ENCODE measurements at regions not wholly inside any gene's neighbourhood (a gene's known extent, or its start where the extent isn't known, plus 50 kb on each side); places are given as distances from the start of the nearest gene placed in this dataset.

DNA sequence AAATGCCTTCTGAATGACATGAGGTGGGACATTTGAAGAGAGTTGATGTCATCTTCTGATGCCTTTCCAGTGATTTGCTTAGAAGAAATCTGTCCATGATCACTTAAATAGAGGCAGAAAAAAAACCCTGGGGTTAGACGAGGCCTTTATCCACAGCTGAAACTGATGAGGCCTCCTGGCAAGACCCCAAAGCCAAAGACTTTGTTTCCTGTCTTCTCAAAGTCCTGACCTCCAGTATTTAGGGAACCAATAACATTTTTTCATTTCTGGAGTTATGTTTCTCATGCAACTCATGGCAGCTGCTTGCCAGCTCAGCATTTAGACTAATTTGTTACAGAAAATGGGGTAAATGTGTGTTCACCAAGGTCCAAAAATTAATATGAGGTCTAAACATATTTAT is 248.0 kb upstream of the PRDM1 start:
- no peak for DNase-seq

DNA sequence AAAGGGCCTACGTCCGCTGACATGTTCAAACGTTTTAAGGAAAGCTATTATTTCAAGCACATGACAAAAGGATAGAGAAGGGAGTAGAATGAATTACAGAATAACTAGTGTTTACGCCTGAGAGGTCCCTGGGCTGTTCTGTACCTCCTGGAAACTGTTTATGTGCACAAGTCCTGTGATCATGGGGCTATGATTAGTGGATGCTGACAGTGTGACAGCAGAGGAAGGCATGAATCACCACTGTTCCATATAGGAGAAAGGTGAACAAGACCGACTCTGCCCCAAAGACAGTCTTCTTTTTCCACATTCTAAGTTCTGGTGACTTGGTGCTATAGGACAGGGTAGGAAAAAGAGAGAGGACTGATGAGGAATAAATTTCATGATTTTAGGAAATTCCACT is 249.2 kb upstream of the PRDM1 start:
- no peak for DNase-seq

DNA sequence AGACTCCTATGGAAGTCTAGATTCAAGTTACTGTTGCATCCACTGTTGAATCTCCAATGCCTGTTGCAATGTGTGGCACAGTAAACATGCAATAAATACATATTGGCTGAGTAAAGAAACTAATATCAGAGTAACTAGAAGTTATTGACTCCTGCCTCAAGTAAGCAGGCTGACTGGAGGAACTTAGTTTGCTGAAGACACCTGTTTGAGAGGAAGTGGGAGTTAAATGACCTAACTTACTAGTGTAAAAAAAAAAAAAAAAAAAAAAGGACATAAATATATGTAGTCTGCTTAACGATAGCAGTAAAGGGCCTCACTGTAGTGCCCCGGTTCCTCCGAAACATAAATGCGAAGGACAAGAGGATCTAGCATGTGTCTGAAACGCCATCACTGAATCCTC is 249.8 kb upstream of the PRDM1 start:
- no peak for DNase-seq

DNA sequence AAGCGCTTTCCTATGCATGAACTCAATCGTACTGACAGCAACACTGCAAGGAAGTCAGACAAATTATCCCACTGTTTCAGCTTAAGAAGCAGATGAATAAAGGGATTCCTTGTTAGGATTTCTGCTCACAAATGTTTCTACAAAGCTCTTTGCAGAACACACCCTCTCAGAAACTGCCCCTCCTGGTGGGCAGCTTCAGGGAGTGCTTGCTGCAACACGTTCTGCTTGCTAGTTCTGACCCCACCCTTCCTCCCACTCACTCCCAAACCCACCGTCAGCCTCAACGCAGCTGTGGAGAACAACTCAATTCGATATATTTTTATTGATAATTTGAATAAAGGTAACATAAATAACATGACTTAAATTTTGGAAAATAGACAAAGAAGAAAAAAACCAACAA is 250.8 kb upstream of the PRDM1 start:
- peak; percentile 71 for DNase-seq

DNA sequence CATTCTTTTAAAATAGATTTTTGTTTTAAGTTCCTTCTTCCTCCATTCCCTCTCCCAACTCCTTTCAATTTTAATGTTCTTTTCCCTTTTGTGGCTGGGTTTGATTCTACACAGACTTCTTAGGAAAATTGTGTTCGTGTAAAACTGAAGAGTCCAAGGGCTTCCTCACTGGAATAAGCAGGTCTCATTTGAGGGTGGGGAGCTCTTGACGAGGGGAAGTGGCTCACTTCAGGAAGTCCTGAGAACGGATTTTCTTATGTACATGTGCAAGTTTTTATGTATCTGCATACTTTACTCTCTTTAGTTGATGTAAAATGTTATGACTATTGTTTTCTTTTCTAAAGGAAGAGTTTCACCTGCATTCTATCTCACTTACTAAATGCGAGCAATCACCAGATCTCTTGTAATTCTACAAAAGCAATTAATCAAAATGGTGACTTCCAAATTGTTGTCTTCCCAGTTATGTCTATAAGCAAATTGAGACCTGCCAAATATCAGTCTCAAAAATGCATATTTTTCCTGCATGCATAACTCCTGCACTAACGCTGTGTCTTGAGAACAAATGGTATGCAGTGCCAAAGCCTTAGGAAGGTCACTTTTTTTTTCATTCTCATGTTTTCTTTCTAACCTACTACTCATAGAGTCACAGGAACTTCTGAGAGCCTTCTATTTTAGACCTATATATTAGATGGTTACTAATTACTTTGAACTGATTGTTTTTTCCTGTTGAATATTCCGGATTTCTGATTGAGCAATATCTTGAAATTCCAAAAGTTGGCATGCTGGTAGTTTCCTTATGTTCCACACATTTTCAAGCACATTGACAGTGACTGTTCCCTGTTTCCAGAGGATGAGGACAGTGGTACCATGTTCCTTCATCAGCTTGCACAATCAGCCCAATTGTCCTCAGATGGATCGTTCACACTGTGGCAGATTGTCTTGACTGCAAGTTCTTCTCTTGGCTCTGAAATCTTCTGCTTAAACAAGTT is 251.9 kb upstream of the PRDM1 start:
- no peak for DNase-seq

DNA sequence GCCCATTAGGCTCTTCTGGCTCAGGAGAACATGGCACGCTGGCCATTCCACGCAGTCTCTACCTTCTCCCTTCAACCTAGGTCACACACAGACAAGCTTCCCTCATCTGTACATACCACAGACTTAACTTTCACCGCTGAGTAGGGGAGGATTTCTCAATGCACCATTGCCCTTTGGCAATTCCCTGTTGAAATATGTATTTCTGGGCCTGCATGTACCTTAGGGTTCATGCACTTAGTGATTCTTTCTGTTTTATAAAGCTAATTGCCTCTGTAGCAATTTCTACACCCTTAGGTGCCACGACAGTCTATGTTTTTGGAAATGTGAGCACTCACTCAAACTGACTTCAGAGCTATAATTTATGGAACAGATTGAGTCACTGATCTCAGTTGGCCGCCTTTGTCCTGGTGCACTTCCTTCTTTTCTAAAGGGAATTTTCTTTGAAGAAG is 253.8 kb upstream of the PRDM1 start:
- peak; percentile 51 for DNase-seq

DNA sequence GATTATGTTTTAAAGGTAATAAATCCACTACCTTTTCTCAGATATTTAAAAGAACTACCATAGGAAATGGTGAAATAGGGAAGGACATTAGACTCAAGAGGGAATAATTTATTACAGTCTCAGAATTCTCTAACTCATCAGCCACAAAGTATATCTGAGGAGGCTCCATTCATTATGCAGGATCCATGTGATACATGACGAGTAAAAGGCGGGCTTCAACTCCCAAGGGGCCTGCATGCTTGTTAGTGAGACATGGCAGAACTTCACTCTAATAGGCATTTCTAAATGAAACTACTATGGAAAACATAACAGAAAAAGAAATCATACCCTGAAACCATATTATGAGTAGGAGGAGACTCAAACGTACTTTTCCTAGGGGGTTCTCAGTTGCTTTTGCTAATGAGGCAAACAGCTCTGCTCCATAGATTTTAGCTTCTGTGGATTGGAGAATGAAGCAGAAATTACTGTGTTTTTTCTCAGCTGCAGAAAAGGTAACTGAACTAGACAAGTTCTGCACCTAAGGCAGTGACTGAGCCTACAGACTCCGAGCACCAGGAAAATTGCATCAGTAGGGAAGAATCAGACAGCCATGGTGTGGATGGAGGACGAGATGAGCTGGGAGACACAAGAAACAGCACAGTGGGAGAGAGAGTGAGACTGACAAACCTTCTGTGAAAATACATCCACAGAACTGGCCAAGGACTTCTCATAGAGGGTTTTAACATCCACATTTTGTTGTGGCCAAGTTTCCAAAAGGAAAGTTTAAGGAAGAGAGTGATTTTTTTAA is 254.6 kb upstream of the PRDM1 start:
- no peak for DNase-seq

DNA sequence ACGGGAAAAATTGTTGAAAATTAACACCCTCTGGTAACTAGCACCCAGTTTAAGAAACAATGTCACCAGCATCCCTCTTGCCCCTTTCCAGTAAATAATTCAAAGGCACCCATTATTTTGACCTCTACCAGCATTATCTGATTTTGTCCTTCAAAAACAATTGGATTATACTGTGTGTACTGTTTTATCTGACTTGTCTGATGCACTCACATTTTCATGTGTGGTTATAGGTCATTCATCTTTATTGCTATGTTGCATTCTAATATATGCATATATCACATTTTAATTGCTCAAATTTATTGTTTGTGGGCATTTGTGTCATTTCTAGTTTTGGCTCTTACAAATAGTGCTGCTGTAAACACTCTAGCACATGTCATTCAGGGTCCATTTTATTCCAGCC is 260.9 kb upstream of the PRDM1 start:
- DNase-seq: no peak

DNA sequence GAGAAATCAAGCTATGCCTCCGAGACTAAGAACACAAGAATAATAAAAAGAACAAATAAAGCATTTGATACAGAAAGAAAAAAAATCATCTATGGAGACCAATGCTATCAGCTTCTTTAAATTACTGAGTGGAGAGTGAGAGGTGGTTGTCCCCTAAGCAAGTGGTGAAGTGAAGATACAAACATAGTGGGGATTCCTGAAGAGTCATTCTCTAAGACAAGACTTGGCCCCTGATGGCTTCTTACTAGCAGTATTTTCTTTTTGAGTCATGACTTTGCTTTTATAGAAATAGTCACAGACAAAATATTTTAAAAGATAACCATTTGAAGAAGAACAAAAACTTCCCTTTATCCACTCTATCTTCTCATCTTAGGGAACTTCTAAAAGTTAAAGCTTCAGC is 261.4 kb upstream of the PRDM1 start:
- DNase-seq: no peak

DNA sequence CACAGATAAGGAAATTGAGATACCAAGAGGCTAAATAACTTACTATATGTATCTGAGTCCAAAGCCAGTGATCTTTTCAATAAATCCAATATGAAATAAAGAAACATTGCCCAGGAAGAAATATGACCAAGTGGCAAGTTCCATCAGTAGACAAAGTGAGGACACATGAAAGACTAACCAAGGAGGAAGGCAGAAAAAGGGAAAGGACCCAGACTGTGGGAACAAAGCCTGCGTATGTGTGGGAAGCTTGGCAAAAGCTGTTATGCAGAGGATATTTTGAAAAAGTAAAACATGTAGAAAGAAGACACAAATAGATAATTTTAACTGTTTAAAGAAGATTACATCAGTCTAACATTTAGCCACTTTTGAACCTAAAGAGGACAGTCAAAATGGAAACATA is 264.4 kb upstream of the PRDM1 start:
- DNase-seq: no peak

DNA sequence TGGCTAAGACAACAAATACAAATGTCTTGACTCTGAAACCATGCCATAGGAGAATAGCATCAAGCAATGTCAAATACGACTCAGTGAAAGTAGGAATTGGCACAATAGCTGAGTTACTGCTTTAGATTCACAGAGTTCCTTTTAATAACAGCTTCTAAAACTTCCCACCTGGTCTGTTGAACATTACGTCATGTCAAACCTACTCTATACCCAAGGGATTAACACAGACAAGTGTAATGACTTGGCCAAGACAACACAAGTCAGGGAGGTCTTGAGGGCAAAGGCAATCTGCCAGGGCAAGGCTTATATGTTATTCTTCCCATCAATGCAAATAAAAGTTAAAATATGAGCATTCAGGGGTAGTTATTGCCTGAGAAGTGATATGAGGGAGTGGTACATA is 265.1 kb upstream of the PRDM1 start:
- no peak for DNase-seq

DNA sequence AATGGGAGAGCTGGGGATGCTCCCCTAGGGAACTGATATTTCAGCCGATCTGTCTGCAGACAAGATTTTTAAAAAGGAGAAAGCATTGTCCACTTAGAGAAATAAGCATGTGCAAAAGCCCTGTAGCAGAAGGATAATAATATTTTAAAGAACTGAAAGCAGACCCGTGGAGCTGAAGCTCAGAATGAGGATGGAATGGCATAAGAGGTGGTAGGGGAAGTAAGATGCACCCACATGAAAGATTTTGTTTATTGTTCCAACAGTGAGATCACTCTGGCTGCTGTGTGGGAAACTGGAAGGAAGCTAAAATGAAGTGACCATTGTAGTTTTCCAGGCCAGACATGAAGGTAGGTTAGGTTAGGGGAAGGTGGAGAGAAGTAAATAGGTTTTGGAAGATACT is 266.4 kb upstream of the PRDM1 start:
- no peak for DNase-seq

DNA sequence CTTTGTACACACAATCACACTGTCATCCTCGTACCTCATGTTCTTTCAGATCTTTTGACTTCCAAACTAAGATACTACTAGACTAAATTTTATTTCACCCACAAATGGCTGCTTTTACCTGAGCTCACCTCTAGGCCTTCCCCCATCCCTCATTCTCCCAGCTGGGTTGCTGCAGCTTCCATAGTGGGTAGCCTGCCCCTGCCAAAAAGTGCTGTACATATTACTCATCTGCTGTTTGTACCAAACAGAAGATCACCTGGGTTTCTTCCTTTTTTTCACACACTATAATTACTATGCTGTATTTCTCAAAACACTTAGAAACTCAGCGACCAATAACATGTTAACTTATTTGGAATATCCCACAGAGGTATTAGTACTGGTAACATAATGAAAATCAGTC is 267.6 kb upstream of the PRDM1 start:
- DNase-seq: no peak

DNA sequence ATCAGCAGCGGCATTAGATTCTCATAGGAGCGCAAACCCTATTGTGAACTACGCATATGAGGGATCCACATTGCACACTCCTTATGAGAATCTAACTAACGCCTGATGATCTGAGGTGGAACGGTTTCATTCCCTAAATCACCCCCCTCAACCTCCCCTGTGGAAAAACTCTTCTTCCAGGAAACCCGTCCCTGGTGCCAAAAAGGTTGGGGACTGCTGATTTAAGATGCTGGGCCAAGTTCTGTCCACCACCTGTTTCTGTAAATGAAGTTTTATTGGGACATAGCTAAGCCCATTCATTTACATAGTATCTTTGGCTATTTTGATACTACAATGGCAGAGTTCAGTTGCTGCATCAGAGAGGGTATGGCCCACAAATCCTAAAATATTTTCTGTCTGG is 268.2 kb upstream of the PRDM1 start:
- DNase-seq: no peak

DNA sequence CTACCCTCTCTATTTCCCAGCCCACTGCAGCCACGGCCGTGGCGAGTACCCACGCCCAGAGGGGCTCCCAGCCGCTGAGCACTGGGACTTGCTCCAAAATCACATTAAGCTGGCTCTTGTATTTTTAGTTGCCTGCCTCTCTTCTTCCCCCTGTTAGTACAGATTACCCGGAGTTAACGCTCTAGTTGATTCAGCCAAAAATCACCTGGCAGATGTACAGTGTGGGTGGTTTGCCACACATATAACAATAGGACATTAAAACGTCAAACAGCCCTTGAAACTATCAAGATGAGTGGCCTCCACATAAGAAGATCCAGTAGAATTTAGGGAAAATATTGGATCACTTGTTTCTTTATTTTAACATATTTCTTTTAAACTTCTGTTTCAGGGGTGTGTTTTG is 268.8 kb upstream of the PRDM1 start:
- DNase-seq: no peak

DNA sequence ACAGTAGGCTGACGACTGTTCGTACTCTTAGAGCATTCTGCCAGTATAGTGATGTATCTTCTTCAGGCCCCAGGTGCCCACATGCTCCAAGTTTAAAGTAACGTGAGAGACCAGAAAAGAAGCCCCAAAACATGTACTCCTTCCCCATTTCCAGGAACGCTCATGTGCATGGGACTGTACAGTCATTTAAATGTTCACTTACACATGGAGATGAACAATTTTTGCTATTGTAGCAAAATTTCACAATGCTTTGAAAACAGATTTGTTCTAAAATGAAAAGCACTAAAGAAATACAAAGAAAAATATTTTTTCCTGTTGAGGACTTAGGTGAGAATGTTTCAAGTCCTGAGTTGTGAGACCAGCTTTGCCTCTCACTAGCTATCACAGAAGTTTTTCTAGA is 269.3 kb upstream of the PRDM1 start:
- no peak for DNase-seq

DNA sequence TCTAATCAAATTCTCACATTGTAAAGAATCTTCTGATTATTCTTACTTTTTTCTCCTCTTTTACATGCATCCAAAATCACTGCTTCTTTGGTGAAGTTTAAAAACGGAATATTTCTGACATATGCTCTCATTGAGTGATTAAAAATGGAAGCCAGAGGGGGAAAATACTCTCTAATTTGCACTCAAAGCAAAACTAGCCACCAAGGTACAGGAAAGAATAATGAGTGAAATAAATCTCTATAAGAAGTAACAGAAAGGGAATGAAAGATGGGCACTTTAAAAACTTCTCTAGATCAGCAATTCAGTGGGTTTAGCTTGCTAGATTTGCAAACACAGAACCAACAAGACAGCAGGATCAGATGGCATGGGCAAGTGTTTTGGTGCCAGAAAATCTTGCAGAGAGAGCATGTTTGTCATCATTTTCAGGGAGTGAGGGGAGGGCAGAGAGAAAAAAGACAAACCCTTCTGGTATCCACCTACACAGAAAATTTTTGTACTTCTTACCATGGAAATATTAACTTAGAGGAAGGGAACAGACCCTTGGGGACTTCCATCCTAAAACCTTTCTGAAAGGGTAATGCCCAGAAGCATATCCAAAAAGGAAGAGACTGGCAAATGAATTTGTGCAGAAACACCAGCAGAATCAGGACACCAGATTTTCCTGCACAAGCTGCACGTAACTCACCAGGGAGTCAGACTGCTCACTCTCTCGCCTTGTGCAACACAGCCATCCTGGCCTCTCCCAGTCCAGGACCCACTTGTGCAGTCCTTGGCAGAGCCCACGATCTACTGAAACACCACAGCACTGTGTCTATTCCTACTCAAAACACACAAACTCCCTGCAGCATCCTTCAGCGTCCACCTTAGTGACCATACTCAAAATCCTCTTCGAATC is 270.2 kb upstream of the PRDM1 start:
- DNase-seq: no peak

DNA sequence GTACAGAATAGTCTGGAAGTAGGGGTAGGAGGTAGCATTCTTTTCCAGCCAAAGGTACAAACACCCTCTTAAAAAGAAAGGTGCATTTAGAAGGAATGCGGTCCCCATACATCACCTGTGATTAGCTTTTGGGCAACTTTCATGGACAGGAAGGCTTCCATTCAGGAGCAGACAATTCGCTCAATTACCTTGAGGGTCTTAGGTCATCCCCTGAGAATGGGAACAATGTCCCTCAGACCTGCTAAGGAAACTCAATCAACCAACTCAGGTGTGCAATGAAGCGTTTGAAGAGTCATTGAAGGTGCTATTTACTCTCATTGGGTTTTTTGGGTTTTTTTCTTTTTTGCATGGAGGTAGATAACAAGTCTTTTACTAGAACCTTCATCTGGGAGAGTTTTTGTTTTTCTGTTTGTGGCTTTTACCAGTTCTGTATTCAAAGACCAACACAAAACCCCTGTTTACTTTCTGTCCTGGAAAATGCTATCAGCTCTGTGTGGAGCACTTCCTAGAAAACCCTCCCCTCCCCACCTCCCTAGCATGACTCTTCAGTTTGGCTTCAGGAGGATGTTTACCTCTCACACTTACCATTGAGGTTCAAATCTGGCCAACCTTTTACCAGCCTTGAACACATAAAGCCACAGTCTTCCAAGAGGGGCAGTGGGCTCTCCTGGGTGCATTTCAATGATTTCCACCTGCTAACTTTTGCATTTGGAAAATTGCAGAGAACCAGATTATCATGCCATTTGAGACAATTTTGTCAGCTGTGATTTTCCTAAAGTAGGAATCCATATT is 271.2 kb upstream of the PRDM1 start:
- peak; percentile 32 for DNase-seq

DNA sequence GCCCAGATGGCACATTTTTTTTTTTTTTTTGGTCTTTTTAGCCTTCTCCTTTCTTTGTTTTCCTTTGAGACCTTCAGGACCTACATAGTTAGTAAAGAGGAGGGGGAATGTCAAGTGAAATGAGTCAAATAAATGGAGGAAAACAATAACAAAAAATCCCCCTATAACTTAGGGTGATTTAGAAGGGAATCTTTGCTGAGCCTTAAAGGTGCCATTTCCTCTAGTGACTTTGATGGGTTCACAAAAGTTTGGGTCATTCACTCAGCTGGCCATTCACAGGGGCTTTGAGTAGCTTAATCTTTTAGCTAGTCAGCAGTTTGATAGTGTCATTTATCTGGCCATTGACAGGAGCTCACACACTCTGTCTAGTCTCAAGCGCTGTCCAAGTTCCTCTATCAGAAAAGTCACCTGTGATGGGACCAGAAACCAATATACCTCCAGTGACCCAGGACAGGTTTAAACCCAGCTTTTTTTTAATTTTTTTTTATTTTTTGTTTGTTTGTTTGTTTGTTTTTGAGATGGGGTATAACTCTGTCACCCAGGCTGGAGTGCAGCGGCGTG is 275.1 kb upstream of the PRDM1 start:
- DNase-seq: peak; percentile 39

DNA sequence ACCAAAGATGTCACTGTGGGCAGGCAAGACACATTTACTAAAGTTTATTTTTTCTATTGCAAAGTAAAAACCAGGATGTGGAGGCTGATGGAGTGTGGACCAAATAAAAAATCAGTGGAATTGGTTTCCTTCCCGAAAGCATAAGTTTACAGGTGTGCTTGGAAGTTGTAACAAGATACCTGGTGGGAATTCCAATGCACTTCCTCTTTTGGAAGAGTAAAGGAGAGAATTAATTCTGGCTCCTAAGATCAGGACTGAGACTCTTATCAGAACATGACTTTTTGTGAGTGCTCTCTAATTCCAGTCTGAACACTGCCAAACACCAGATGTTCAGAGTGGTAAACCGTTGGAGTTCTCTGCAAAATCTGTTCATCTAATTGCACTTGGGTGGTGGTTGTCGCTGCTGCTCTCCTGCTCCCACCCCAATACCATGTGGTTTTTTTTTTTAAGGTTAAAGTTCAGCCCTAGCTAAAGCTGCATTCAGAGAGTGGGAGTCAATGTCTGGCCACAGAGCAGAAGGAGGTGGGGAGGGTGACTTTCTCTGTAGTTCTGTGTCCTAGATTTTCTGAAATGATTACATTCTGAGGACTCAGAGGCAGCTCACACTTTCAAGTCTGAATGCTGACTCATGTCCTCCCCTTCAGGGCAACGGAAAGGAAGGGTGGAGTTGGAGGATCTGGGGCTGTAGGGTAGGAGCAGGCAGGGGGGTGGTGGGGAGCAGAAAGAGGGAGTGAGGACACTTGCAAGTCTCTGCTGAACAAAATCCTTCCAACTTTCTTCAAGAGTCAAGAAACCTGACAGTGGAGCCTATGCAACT is 275.8 kb upstream of the PRDM1 start:
- DNase-seq: peak; percentile 95

DNA sequence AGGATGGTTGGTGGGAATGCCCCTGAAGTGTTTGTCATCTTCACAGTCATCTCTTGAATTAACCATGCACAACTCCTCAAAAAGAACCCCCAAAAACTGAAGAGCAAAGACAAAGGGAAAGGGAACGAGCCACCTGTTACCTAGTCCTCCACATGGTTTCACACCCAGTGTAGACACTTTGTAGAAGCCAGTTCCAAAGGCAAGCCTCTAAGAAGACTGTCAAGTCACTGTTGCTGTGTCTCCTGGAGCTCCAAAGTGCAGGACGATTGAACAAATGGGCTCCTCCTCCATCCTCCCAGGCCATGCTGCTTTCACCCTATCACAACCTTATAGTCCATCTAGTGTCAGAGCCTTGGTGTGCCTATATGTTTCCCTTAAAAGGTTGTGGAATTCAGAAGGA is 277.6 kb upstream of the PRDM1 start:
- no peak for DNase-seq

Measured in hematopoietic multipotent progenitor cell treated with erythropoietin and hydrocortisone succinate and interleukin-3 and kit ligand, for 6 days (in vitro differentiated cells).